ENCODE measurements at regions not wholly inside any gene's neighbourhood (a gene's known extent, or its start where the extent isn't known, plus 50 kb on each side); places are given as distances from the start of the nearest gene placed in this dataset.
"Not testable (repeated sequence)": the region's sequence is repeated elsewhere in the genome, so short reads cannot be mapped to it uniquely, and the experiment has no call there.

GRCh38 chr1:143326662-143327061, 645.1 kb downstream of the FAM72C start:
- CTCF ChIA-PET; DNase-seq; H3K36me3 Mint-ChIP-seq (ENCODE audit: low read depth); H3K4me3 Mint-ChIP-seq; H3K4me1 Mint-ChIP-seq; H3K9me3 Mint-ChIP-seq; POLR2A ChIA-PET; H3K27me3 Mint-ChIP-seq; H3K27ac Mint-ChIP-seq: not testable (repeated sequence)

DNA sequence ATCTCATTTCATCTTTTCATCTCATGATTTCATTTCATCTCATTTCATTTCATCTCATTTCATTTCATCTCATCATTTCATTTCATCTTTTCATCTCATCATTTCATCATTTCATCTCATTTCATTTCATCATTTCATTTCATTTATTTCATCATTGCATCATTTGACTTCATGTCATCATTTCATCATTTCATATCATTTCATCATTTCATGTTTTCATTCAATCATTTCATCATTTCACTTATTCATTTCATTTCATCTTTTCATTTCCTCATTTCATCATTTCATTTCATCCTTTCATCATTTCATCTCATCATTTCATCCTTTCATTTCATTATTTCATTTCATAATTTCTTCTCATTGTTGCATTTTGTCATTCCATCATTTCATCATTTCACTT, 660.6 kb downstream of the FAM72C start:
- H3K4me3 Mint-ChIP-seq; H3K4me1 Mint-ChIP-seq; H3K36me3 Mint-ChIP-seq (ENCODE audit: low read depth); POLR2A ChIA-PET; CTCF ChIA-PET; DNase-seq; H3K9me3 Mint-ChIP-seq; H3K27me3 Mint-ChIP-seq: not testable (repeated sequence)
- peak overlapping the region; percentile 66 for H3K27ac Mint-ChIP-seq

Measured in activated CD4-positive, alpha-beta T cell treated with anti-CD3 and anti-CD28 coated beads, Interleukin-2, amount 10 ng/mL, durations not matched to agents 7 days and 5 days (primary cell).